Cardiac muscle cell (in vitro differentiated cells and primary cell): ENCODE measurements at regions not wholly inside any gene's neighbourhood (a gene's known extent, or its start where the extent isn't known, plus 50 kb on each side); places are given as distances from the start of the nearest gene placed in this dataset.

Experiments used
- DNase-seq, 2 donors: peaks; one replicate each; pipeline versions ENCODE4 v3.0.0 to v3.0.0-alpha.2; 2010 to 2017; ENCODE audit warnings: low read depth in 1 of 2, low spot score in 1 of 2
- H3K27ac ChIP-seq: fragments of 200-600 bp; sonication (generic); 2 replicates; pipeline ENCODE4 v1.5.1; 2016
- H3K27me3 ChIP-seq: fragments of 200-600 bp; sonication (generic); 2 replicates; pipeline ENCODE4 v1.6.0; 2016; ENCODE audit warnings: control low read depth
- H3K36me3 ChIP-seq: fragments of 200-600 bp; sonication (generic); 2 replicates; pipeline ENCODE4 v1.5.1; 2016; ENCODE audit warnings: control low read depth
- H3K4me1 ChIP-seq: fragments of 200-600 bp; sonication (generic); 2 replicates; pipeline ENCODE4 v1.8.1; 2017; ENCODE audit warnings: low read depth, mild to moderate bottlenecking, mixed run types
- H3K4me3 ChIP-seq: fragments of 200-600 bp; sonication (generic); 2 replicates; pipeline ENCODE4 v1.5.1; 2016; ENCODE audit warnings: mild to moderate bottlenecking
- H3K9me3 ChIP-seq: fragments of 200-600 bp; sonication (generic); 2 replicates; pipeline ENCODE4 v1.5.1; 2017; ENCODE audit warnings: low read depth, mild to moderate bottlenecking, control low read depth
- TF ChIP-seq, protein P1 (sequence below): IDR thresholded peaks from 2 replicates; pipeline ENCODE4 v1.5.1; 2012; ENCODE audit warnings: low read depth, mild to moderate bottlenecking, low read length

DNA sequence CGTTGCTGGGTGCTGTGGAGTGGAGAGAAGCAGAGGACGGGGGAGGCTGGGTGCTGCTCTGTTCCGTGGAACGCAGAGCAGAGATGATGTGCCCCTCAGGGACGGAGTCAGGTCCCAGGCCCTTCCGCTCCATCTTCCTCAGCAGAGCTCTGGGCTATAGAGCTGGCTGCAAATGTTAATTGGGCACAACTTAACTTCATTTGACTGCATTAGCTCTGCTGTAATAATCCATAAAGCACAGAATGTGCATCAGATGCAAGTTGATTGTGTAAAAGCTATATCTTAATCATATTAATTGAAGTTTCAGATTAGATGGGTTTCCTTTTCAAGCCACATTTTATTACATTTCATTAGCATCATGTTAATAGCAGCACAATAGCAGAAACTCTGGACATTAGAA, 212.6 kb downstream of the ABCC12 start:
- no peaks in the 10 kb centered on the region for H3K36me3 ChIP-seq
- DNase-seq: no peak
- no peaks in the 10 kb centered on the region for H3K4me1 ChIP-seq
- H3K4me3 ChIP-seq: no peak overlapping the region
- no peaks in the 10 kb centered on the region for H3K9me3 ChIP-seq
- H3K27me3 ChIP-seq: no peaks in the 10 kb centered on the region
- H3K27ac ChIP-seq: no peak overlapping the region
- TF ChIP-seq, protein P1, sequence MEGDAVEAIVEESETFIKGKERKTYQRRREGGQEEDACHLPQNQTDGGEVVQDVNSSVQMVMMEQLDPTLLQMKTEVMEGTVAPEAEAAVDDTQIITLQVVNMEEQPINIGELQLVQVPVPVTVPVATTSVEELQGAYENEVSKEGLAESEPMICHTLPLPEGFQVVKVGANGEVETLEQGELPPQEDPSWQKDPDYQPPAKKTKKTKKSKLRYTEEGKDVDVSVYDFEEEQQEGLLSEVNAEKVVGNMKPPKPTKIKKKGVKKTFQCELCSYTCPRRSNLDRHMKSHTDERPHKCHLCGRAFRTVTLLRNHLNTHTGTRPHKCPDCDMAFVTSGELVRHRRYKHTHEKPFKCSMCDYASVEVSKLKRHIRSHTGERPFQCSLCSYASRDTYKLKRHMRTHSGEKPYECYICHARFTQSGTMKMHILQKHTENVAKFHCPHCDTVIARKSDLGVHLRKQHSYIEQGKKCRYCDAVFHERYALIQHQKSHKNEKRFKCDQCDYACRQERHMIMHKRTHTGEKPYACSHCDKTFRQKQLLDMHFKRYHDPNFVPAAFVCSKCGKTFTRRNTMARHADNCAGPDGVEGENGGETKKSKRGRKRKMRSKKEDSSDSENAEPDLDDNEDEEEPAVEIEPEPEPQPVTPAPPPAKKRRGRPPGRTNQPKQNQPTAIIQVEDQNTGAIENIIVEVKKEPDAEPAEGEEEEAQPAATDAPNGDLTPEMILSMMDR: no peak

DNA sequence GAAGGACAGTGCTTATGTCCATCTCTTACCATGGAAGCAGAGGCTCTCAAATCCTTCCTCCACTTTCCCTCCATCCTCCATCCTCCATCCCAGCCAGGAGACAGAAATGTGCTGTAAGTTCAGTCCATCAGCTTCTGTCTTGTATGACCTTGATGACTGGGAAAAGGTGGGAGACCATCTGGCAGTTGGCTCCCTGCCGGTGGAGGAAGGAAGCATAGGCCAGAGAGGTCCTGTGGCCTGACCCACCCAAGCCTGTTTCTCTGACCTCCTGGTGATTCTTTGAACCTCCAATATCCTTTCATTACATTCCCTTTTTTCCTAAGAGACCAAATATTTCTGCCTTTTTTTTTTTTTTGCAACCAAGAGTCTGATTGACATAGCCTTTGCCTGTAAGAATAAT, 215.3 kb downstream of the ABCC12 start:
- Histone ChIP-seq H3K4me3 (no peak overlapping the region), H3K4me1 (no peaks in the 10 kb centered on the region)
- DNase-seq: no peak

DNA sequence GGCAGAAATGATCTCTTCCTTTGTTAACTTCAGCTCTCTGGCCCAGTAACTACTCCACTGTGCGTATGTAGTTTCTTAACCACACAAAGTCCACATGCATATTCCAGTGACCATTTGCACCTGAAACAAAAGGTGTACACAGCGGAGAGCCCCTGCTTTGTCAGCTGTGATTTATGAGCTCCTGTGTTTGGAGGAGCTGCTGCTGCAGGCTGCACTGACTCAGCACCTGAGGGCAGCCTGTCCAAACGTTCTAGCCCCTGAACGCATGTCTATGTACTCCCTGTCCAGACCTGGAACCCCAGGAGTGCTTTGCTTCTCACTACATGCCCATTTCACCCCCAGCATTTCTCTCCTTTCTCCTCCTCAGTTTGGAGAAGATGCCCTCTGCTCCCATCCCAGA, 216.1 kb downstream of the ABCC12 start:
- Histone ChIP-seq H3K27me3 (no peaks in the 10 kb centered on the region), H3K9me3 (no peaks in the 10 kb centered on the region), H3K4me3 (no peak overlapping the region), H3K4me1 (no peaks in the 10 kb centered on the region), H3K27ac (no peak overlapping the region), H3K36me3 (no peaks in the 10 kb centered on the region)
- no peak for DNase-seq
- TF ChIP-seq, protein P1: no peak

More for the DNA sequence above, 215.3 kb downstream of the ABCC12 start:
- Histone ChIP-seq H3K9me3 (no peaks in the 10 kb centered on the region), H3K27me3 (no peaks in the 10 kb centered on the region), H3K27ac (no peak overlapping the region), H3K36me3 (no peaks in the 10 kb centered on the region)
- TF ChIP-seq, protein P1: no peak

DNA sequence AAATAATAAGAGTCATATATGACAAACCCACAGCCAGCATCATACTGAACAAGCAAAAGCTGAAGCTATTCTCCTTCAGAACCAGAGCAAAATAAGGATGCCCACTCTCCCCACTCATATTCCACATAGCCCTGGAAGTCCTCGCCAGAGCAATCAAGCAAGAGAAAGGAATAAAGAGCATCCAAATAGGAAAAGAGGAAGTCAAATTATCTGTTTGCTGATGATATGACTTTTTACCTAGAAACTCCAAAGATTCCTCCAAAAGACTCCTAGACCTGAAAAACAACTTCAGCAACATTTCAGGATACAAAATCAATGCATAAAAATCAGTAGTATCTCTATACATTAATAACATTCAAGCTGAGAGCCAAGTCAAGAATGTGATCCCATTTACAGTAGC, 217.5 kb downstream of the ABCC12 start:
- Histone ChIP-seq H3K4me1 (no peaks in the 10 kb centered on the region), H3K4me3 (no peak overlapping the region), H3K27me3 (no peaks in the 10 kb centered on the region), H3K36me3 (no peaks in the 10 kb centered on the region), H3K27ac (no peak overlapping the region), H3K9me3 (no peaks in the 10 kb centered on the region)
- TF ChIP-seq, protein P1: no peak
- no peak for DNase-seq

DNA sequence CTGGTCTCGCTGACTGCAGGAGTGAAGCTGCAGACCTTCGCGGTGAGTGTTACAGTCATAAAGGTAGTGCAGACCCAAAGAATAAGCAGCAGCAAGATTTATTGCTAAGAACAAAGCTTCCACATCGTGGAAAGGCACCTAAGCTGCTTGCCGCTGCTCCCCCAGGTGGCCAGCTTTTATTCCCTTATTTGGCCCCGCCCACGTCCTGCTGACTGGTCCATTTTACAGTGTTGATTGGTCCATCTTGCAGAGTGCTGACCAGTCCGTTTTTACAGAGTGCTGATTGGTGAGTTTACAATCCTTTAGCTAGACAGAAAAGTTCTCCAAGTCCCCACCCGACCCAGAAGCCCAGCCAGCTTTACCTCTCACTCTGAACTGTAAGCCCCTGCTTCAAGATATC, 227.8 kb downstream of the ABCC12 start:
- no peak for DNase-seq
- Histone ChIP-seq H3K4me1 (no peaks in the 10 kb centered on the region), H3K27me3 (no peaks in the 10 kb centered on the region), H3K27ac (no peak overlapping the region), H3K4me3 (no peak overlapping the region), H3K36me3 (no peaks in the 10 kb centered on the region), H3K9me3 (no peaks in the 10 kb centered on the region)
- TF ChIP-seq, protein P1: no peak

DNA sequence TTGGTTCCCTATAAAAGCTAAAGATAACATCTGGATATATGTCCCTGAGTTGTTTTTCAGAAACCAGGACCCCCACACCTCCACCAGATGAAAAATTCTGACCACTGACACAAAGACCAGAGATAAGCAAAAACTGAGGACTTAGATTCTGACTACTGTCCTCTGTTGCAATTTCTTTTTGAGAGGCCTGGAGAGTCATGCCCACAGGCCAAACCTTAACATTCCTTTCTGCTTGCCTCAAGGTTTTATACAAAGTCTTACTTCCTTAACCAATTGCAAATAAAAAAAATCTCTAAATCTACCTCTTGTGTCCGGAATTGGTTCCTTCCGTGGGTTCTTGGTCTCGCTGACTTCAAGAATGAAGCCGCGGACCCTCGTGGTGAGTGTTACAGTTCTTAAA, 228.5 kb downstream of the ABCC12 start:
- Histone ChIP-seq H3K4me1 (no peaks in the 10 kb centered on the region), H3K27ac (no peak overlapping the region), H3K27me3 (no peaks in the 10 kb centered on the region), H3K4me3 (no peak overlapping the region), H3K36me3 (no peaks in the 10 kb centered on the region), H3K9me3 (no peaks in the 10 kb centered on the region)
- TF ChIP-seq, protein P1: no peak
- DNase-seq: no peak
